SK-N-SH (cell line): ENCODE measurements at regions not wholly inside any gene's neighbourhood (a gene's known extent, or its start where the extent isn't known, plus 50 kb on each side); places are given as distances from the start of the nearest gene placed in this dataset.

Experiments used
- CTCF ChIA-PET: fragments of 300-600, 350-600 bp; formaldehyde crosslinking; extraction: SDS; loops from one replicate; lab custom pipeline; 2021; lab: Yijun Ruan, JAX
- POLR2A ChIA-PET: fragments of 350-600 bp; sonication (Branson Sonifier 250); formaldehyde crosslinking; extraction: SDS; loops from one replicate; lab custom pipeline; 2020; ENCODE audit warnings: antibody characterized with exemption, inconsistent platforms; lab: Yijun Ruan, JAX
- DNase-seq: peaks from one replicate; pipeline ENCODE4 v3.0.0; 2012
- H2AFZ ChIP-seq: fragments of 200-600 bp; sonication (generic); 2 replicates; pipeline ENCODE4 v1.8.1; 2016; ENCODE audit warnings: antibody characterized with exemption, mild to moderate bottlenecking, low read depth
- H3F3A ChIP-seq: fragments of 200-600 bp; sonication (generic); replicated peaks from 2 replicates; pipeline ENCODE3; 2016; ENCODE audit warnings: antibody characterized with exemption, mild to moderate bottlenecking; ENCODE audit not compliant: insufficient read depth
- H3K27ac ChIP-seq, 2 experiments: fragments of 200-500 bp in 1 of 2; fragments of 200-600 bp in 1 of 2; sonication (Bioruptor generic) in 1 of 2; sonication (generic), shearing (Covaris generic) in 1 of 2; 2 replicates each; pipeline versions ENCODE4 v1.5.1 to v1.6.1; 2014 to 2016; ENCODE audit warnings: low read depth in 2 of 2, inconsistent platforms in 1 of 2, low read length in 1 of 2, mild to moderate bottlenecking in 1 of 2, mixed read lengths in 1 of 2
- H3K27me3 ChIP-seq: fragments of 200-600 bp; sonication (generic), shearing (Covaris generic); 2 replicates; pipeline ENCODE4 v1.6.1; 2016; ENCODE audit warnings: mixed run types; ENCODE audit not compliant: insufficient read depth
- H3K36me3 ChIP-seq, 2 experiments: fragments of 200-500 bp in 1 of 2; fragments of 200-600 bp in 1 of 2; sonication (Bioruptor generic) in 1 of 2; sonication (generic) in 1 of 2; replicated peaks in 1 of 2; 2 replicates each; pipeline versions ENCODE3 to v1.5.1; 2014 to 2016; ENCODE audit warnings: low read length in 1 of 2, mild to moderate bottlenecking in 1 of 2; ENCODE audit not compliant: insufficient read depth in 2 of 2, control insufficient read depth in 1 of 2
- H3K4me1 ChIP-seq, 2 experiments: fragments of 200-500 bp in 1 of 2; fragments of 200-600 bp in 1 of 2; sonication (Bioruptor generic) in 1 of 2; sonication (generic), shearing (Covaris generic) in 1 of 2; 2 replicates each; pipeline versions ENCODE4 v1.5.1 to v1.6.1; 2014 to 2016; ENCODE audit warnings: low read depth in 1 of 2, low read length in 1 of 2, mixed run types in 1 of 2; ENCODE audit not compliant: insufficient read depth in 2 of 2, control insufficient read depth in 1 of 2
- H3K4me2 ChIP-seq: fragments of 200-600 bp; sonication (generic), shearing (Covaris generic); 2 replicates; pipeline ENCODE4 v1.6.1; 2017; ENCODE audit warnings: mixed run types
- H3K4me3 ChIP-seq, 2 experiments: fragments of 200-500 bp in 1 of 2; fragments of 200-600 bp in 1 of 2; sonication (Bioruptor generic) in 1 of 2; sonication (generic), shearing (Covaris generic) in 1 of 2; 2 replicates each; pipeline versions ENCODE4 v1.5.1 to v1.8.1; 2014 to 2016; ENCODE audit warnings: low read depth in 2 of 2, inconsistent platforms in 1 of 2, low read length in 1 of 2, mild to moderate bottlenecking in 1 of 2, mixed read lengths in 1 of 2, moderate library complexity in 1 of 2
- H3K79me2 ChIP-seq: fragments of 200-600 bp; sonication (generic); 2 replicates; pipeline ENCODE4 v1.8.1; 2017; ENCODE audit warnings: mild to moderate bottlenecking; ENCODE audit not compliant: insufficient read depth
- H3K9ac ChIP-seq: fragments of 200-600 bp; sonication (generic); 2 replicates; pipeline ENCODE4 v1.6.1; 2017; ENCODE audit warnings: mixed run types
- H3K9me2 ChIP-seq: fragments of 200-600 bp; sonication (generic); 2 replicates; pipeline ENCODE4 v1.6.1; 2017; ENCODE audit warnings: mixed run types
- H3K9me3 ChIP-seq: fragments of 200-600 bp; sonication (generic); 2 replicates; pipeline ENCODE4 v1.6.1; 2017; ENCODE audit warnings: mixed run types, mild to moderate bottlenecking, moderate library complexity
- H4K20me1 ChIP-seq: fragments of 200-600 bp; sonication (generic); 2 replicates; pipeline ENCODE4 v1.6.1; 2017; ENCODE audit warnings: mild to moderate bottlenecking, mixed run types; ENCODE audit not compliant: insufficient read depth
- ELF1 ChIP-seq: IDR thresholded peaks from 2 replicates; pipeline ENCODE4 v1.4.0; 2012
- EZH2phosphoT487 ChIP-seq: fragments of 200-600 bp; sonication (generic); IDR thresholded peaks from 2 replicates; pipeline ENCODE4 v1.6.1; 2017; ENCODE audit warnings: low read depth, mixed run types, mild to moderate bottlenecking, antibody characterized with exemption, moderate library complexity, borderline replicate concordance
- FOXJ3 ChIP-seq: sonication (generic); formaldehyde crosslinking; IDR thresholded peaks from 2 replicates; pipeline ENCODE4 v1.5.1; 2020; ENCODE audit warnings: mild to moderate bottlenecking, missing genetic modification reagents
- FOXM1 ChIP-seq: IDR thresholded peaks from 2 replicates; pipeline ENCODE4 v1.4.0; 2012; ENCODE audit warnings: low read depth, mild to moderate bottlenecking
- GABPA ChIP-seq: IDR thresholded peaks from 2 replicates; pipeline ENCODE4 v1.4.0; 2012; ENCODE audit warnings: low read depth, mild to moderate bottlenecking
- GATA2 ChIP-seq: sonication (generic); formaldehyde crosslinking; IDR thresholded peaks from 2 replicates; pipeline ENCODE4 v1.5.0; 2020; ENCODE audit warnings: mild to moderate bottlenecking, missing genetic modification reagents
- JUND ChIP-seq: IDR thresholded peaks from 2 replicates; pipeline ENCODE4 v1.4.0; 2012
- MEF2A ChIP-seq: IDR thresholded peaks from 2 replicates; pipeline ENCODE4 v1.4.0; 2012; ENCODE audit warnings: low read depth, borderline replicate concordance
- NFIC ChIP-seq: IDR thresholded peaks from 2 replicates; pipeline ENCODE4 v1.4.0; 2012; ENCODE audit warnings: borderline replicate concordance
- NRF1 ChIP-seq: IDR thresholded peaks from 2 replicates; pipeline ENCODE4 v1.6.1; 2012; ENCODE audit warnings: low read depth, mild to moderate bottlenecking, low read length
- POLR2AphosphoS5 ChIP-seq: IDR thresholded peaks from 2 replicates; pipeline ENCODE4 v1.6.1; 2012; ENCODE audit warnings: low read depth, low read length
- RAD21 ChIP-seq: IDR thresholded peaks from 2 replicates; pipeline ENCODE4 v1.6.1; 2012; ENCODE audit warnings: mild to moderate bottlenecking, low read length
- RCOR1 ChIP-seq: fragments of 150-350 bp; IDR thresholded peaks from 2 replicates; pipeline ENCODE4 v1.6.1; 2017; ENCODE audit warnings: antibody characterized with exemption, low read length
- RFX5 ChIP-seq: IDR thresholded peaks from 2 replicates; pipeline ENCODE4 v1.6.1; 2012; ENCODE audit warnings: mild to moderate bottlenecking, improper control_type of control experiment, low read length
- SIN3A ChIP-seq: IDR thresholded peaks from 2 replicates; pipeline ENCODE4 v1.6.1; 2012; ENCODE audit warnings: low read depth, mild to moderate bottlenecking, low read length, moderate library complexity, borderline replicate concordance
- TAF1 ChIP-seq: IDR thresholded peaks from 2 replicates; pipeline ENCODE4 v1.6.1; 2012; ENCODE audit warnings: low read depth, mild to moderate bottlenecking, low read length, moderate library complexity, borderline replicate concordance
- TEAD4 ChIP-seq: IDR thresholded peaks from 2 replicates; pipeline ENCODE4 v1.4.0; 2012; ENCODE audit warnings: mild to moderate bottlenecking, borderline replicate concordance; ENCODE audit not compliant: insufficient read depth
- YY1 ChIP-seq: IDR thresholded peaks from 2 replicates; pipeline ENCODE4 v1.4.0; 2012; ENCODE audit warnings: low read depth, mild to moderate bottlenecking
- WGBS: methylation state at CpG from one replicate; pipeline ENCODE4 v1.1.6; 2017; ENCODE audit warnings: low lambda C conversion rate; 5-methylcytosine and 5-hydroxymethylcytosine counted together
- TF ChIP-seq, protein P1 (sequence below): IDR thresholded peaks from 2 replicates; pipeline ENCODE4 v1.4.0; 2012; ENCODE audit warnings: low read depth
- TF ChIP-seq, protein P2 (sequence below): IDR thresholded peaks from 2 replicates; pipeline ENCODE4; 2012
- TF ChIP-seq, protein P3 (sequence below): fragments of 150-350 bp; IDR thresholded peaks from 2 replicates; pipeline ENCODE4 v1.6.1; 2017; ENCODE audit warnings: antibody characterized with exemption, low read length, low read depth, borderline replicate concordance
- TF ChIP-seq, protein P4 (sequence below): fragments of 150-350 bp; IDR thresholded peaks from 2 replicates; pipeline ENCODE4 v1.6.1; 2016; ENCODE audit warnings: mild to moderate bottlenecking, low read depth, low read length
- TF ChIP-seq, protein P5 (sequence below): IDR thresholded peaks from 2 replicates; pipeline ENCODE4 v1.4.0; 2012; ENCODE audit warnings: low read depth, borderline replicate concordance

DNA sequence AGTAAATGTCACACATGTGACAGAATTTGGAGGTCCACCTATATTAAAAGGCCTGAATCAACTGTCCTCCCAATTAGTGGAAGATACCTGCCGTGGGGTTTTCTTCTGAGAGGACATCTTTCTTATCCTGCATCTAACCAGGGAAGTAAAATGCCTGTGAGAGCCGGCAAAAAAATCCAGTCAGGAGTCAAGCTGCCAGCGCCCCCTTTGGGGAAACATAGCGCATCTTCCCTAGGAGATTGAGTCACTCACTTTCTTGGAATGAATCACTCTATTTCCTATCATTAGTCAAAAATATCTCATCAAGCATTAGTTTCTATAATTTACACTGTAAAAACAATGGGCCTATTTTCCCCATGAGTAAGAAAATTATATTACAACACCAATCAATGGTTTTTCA lies 66.4 kb upstream of the ANK3 start (continued):
- no peak for TF ChIP-seq NRF1
- TF ChIP-seq, protein P1, sequence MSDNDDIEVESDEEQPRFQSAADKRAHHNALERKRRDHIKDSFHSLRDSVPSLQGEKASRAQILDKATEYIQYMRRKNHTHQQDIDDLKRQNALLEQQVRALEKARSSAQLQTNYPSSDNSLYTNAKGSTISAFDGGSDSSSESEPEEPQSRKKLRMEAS = no peak
- TF ChIP-seq, protein P2, sequence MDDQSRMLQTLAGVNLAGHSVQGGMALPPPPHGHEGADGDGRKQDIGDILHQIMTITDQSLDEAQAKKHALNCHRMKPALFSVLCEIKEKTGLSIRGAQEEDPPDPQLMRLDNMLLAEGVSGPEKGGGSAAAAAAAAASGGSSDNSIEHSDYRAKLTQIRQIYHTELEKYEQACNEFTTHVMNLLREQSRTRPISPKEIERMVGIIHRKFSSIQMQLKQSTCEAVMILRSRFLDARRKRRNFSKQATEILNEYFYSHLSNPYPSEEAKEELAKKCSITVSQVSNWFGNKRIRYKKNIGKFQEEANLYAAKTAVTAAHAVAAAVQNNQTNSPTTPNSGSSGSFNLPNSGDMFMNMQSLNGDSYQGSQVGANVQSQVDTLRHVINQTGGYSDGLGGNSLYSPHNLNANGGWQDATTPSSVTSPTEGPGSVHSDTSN = no peak
- no peak for TF ChIP-seq EZH2phosphoT487

DNA sequence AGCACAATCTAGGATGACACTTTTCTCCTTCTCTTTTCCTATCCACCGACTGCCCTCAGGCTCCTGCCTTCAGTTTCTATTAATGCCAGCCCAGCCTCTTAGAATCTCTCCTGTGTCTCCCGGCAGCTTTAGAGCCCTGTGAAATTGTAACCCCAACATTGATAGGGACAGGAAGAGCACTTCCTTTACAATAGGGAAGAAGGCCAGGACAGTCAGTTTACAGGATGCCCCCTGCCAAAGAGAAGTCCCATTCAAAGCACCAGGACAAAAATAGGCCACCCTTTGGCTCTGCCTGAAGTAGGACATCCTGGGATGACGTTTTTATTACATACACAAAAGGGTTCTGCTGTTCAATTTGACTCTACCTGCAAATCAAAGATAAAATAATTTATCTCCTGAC lies 64.7 kb upstream of the ANK3 start:
- TF ChIP-seq POLR2AphosphoS5 = no peak
- no peak for TF ChIP-seq FOXJ3 (CRISPR knock-in tag)
- TF ChIP-seq GATA2 (CRISPR knock-in tag) = no peak
- no peak for TF ChIP-seq MEF2A
- TF ChIP-seq RCOR1 = no peak
- TF ChIP-seq GABPA = no peak
- TF ChIP-seq, protein P3, sequence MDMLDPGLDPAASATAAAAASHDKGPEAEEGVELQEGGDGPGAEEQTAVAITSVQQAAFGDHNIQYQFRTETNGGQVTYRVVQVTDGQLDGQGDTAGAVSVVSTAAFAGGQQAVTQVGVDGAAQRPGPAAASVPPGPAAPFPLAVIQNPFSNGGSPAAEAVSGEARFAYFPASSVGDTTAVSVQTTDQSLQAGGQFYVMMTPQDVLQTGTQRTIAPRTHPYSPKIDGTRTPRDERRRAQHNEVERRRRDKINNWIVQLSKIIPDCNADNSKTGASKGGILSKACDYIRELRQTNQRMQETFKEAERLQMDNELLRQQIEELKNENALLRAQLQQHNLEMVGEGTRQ = no peak
- TF ChIP-seq RAD21 = no peak
- TF ChIP-seq, protein P4, sequence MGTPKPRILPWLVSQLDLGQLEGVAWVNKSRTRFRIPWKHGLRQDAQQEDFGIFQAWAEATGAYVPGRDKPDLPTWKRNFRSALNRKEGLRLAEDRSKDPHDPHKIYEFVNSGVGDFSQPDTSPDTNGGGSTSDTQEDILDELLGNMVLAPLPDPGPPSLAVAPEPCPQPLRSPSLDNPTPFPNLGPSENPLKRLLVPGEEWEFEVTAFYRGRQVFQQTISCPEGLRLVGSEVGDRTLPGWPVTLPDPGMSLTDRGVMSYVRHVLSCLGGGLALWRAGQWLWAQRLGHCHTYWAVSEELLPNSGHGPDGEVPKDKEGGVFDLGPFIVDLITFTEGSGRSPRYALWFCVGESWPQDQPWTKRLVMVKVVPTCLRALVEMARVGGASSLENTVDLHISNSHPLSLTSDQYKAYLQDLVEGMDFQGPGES = no peak
- no peak for TF ChIP-seq JUND
- no peaks in the 10 kb centered on the region for H3K27me3 ChIP-seq
- H3K4me2 ChIP-seq = no peak overlapping the region
- H3K4me1 ChIP-seq = no peaks in the 10 kb centered on the region
- H3K9me3 ChIP-seq = no peaks in the 10 kb centered on the region
- H3K4me3 ChIP-seq = no peak overlapping the region
- DNase-seq = no peak
- no peaks in the 10 kb centered on the region for H3K36me3 ChIP-seq
- no peak overlapping the region for H2AFZ ChIP-seq
- WGBS = 83% methylated on average over 3 of the region's 3 CpGs
- no peaks in the 10 kb centered on the region for H4K20me1 ChIP-seq
- CTCF ChIA-PET = interaction anchor here (1.9 kb wide), 1 partner anchor 10 kb away, joined by 4 read pairs; no protein-coding TSS in a partner anchor
- H3K9me2 ChIP-seq = no peaks in the 10 kb centered on the region
- POLR2A ChIA-PET = no interaction called here
- no peaks in the 10 kb centered on the region for H3K79me2 ChIP-seq
- H3F3A ChIP-seq = no peaks in the 10 kb centered on the region
- no peak overlapping the region for H3K9ac ChIP-seq
- no peak overlapping the region for H3K27ac ChIP-seq

DNA sequence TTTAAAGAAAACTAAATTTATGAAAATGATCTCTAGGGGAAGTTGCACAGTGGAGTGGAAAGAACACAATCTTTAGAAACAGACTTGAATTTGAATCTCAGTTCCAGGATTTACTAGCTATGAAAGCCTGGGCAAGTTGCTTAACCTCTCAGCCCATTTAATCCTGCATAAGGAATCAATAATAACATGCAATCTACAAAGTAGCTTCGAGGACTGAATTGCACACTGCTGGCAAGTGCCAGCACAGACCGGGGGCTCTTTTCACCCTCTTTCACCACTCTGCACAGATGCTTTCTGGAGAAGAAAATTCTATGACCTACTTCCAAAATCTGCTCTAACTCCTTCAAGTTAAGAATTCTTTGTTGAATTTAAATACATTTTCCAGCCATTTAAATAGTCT lies 63.4 kb upstream of the ANK3 start:
- no peak overlapping the region for H3K4me3 ChIP-seq

More for the DNA sequence above, 63.4 kb upstream of the ANK3 start:
- CTCF ChIA-PET = interaction anchor here (1.0 to 1.9 kb wide), 4 partner anchors 9 to 196 kb away, joined by 3 to 5 read pairs (median 4); no protein-coding TSS in a partner anchor
- POLR2A ChIA-PET = no interaction called here
- WGBS = 96% methylated on average over 2 of the region's 2 CpGs
- Histone ChIP-seq H3K9me3 (no peaks in the 10 kb centered on the region), H3K27me3 (no peaks in the 10 kb centered on the region), H3K4me1 (peaks cover 0 to 7% of the 10 kb centered on the region in 2 experiments; a peak in 1 of 4 replicates), H3K79me2 (no peaks in the 10 kb centered on the region), H4K20me1 (no peaks in the 10 kb centered on the region), H3F3A (no peaks in the 10 kb centered on the region), H3K27ac (no peak overlapping the region), H2AFZ (no peak overlapping the region), H3K4me2 (no peak overlapping the region), H3K9ac (no peak overlapping the region), H3K36me3 (no peaks in the 10 kb centered on the region), H3K9me2 (no peaks in the 10 kb centered on the region)
- DNase-seq = no peak
- TF ChIP-seq, protein P3 = no peak
- TF ChIP-seq ELF1 (no peak), TEAD4 (no peak), MEF2A (no peak), FOXM1 (no peak), RFX5 (no peak), YY1 (no peak), NFIC (no peak), SIN3A (no peak), RCOR1 (no peak), TAF1 (no peak), GATA2 (CRISPR knock-in tag) (no peak)
- TF ChIP-seq, protein P5, sequence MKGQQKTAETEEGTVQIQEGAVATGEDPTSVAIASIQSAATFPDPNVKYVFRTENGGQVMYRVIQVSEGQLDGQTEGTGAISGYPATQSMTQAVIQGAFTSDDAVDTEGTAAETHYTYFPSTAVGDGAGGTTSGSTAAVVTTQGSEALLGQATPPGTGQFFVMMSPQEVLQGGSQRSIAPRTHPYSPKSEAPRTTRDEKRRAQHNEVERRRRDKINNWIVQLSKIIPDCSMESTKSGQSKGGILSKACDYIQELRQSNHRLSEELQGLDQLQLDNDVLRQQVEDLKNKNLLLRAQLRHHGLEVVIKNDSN = no peak
